ENCODE measurements at regions not wholly inside any gene's neighbourhood (a gene's known extent, or its start where the extent isn't known, plus 50 kb on each side); places are given as distances from the start of the nearest gene placed in this dataset.

GRCh38 chr2:59301466-59302402 is 1060.6 kb upstream of the FANCL start:
- intact Hi-C loops (cut with micrococcal nuclease) = loop anchor here (1.0 kb wide), 1 partner anchor 1249 kb away; no protein-coding TSS in a partner anchor

DNA sequence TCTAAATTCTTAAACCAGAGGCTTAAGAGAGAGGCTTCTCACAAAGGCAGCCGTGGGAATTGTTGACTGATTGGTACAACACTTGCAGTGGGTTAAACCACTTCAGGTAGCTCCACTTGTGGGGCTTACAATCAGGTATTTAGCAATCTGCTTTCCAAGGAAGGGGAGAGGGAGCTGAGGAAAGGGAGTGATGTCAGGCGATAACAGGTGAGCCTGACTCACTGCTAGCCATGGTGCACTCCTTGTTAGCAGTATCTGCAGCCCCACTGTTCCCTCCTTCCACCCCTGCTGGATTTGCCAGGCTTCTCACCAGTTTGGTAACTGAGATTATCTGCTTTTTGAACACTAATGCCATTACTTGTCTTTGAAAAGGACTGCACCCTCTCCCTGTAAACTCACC is 1056.7 kb upstream of the FANCL start:
- intact Hi-C loops (cut with micrococcal nuclease) = no loop called here

DNA sequence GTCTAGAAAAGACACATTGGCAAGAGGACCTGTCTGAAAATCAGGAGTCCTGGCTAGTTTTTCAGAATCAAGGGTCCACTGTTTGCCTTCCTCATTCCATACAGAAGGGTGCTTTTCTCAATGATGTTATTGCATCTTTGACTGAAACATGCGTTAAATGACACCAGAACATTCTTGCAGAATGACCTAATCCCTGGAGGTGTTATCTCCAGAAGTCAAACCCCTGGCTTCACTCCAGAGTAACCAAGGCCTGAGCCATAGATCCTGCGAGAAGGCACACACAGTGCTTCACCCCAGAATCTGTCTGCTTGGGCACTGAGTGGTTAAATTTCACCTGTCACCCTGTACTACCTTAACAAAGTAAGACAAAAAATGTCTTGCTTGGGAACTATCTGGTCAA is 1055.2 kb upstream of the FANCL start:
- intact Hi-C loops (cut with micrococcal nuclease) = no loop called here

- intact Hi-C loops (cut with micrococcal nuclease) = no loop called here
Observed at GRCh38 chr2:59295524-59296162, 1054.5 kb upstream of the FANCL start.

GRCh38 chr2:59288771-59289170 is 1047.6 kb upstream of the FANCL start:
- intact Hi-C loops (cut with micrococcal nuclease) = no loop called here

DNA sequence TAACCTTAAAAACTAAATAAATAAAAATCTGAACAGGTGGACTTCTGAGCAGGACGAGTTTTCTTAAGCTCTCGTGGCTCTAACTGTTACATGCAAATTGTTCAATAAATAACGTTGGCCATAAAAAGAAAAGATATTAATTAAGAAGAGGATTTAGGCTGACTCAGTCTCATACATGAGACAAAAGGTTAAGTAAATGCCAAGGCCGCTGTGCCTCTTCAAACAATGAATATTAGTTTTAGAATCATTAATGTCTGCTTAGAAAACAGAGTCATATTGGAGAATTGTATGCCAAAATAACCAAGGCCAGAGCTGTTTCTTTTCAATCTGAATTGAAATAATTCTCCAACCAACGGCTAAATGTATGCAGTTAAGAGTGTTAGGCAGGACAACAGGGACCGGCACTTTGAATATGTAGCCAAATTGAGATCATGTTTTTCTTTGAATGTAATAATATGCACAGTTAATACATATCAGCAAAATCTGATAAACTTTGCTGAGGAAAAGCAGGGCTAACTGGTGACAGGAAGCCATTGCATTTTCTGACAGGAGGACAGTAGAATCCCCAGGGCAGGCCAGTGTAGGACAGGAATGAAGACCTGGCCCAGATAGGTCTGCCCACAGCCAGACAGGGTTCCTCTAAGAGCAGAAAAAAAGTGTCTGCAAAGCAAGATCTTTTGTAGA is 1041.4 kb upstream of the FANCL start:
- intact Hi-C loops (cut with micrococcal nuclease) = no loop called here

DNA sequence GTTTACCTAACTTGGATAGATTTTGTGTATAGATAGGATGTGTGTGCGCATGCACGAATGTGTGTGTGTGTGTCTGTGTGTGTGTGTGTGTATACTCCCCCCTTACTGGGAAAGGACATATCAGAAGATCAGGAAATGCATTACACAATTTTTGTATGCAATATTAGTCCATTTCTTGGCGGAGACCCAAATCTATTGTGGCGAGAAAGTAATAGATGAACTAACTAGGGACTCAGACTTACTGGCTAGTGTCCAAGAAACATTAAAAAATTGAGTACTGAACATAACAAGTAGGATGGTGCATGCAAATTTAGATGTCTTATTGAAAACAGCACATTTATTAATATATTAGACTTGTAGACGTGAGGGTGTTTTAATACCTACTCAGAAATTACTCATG is 1036.5 kb upstream of the FANCL start:
- intact Hi-C loops (cut with micrococcal nuclease) = no loop called here

GRCh38 chr2:59276917-59277316 is 1035.8 kb upstream of the FANCL start:
- intact Hi-C loops (cut with micrococcal nuclease) = no loop called here

GRCh38 chr2:59276033-59276432 is 1034.9 kb upstream of the FANCL start:
- intact Hi-C loops (cut with micrococcal nuclease) = no loop called here

- intact Hi-C loops (cut with micrococcal nuclease) = no loop called here
Observed at GRCh38 chr2:59266453-59266852, 1025.3 kb upstream of the FANCL start.

GRCh38 chr2:59259913-59260312 is 1018.8 kb upstream of the FANCL start:
- intact Hi-C loops (cut with micrococcal nuclease) = no loop called here

GRCh38 chr2:59256290-59256689 is 1015.2 kb upstream of the FANCL start:
- intact Hi-C loops (cut with micrococcal nuclease) = no loop called here

GRCh38 chr2:59254279-59254678 is 1013.2 kb upstream of the FANCL start:
- intact Hi-C loops (cut with micrococcal nuclease) = no loop called here

- intact Hi-C loops (cut with micrococcal nuclease) = no loop called here
Observed at GRCh38 chr2:59250307-59250677, 1009.2 kb upstream of the FANCL start.

DNA sequence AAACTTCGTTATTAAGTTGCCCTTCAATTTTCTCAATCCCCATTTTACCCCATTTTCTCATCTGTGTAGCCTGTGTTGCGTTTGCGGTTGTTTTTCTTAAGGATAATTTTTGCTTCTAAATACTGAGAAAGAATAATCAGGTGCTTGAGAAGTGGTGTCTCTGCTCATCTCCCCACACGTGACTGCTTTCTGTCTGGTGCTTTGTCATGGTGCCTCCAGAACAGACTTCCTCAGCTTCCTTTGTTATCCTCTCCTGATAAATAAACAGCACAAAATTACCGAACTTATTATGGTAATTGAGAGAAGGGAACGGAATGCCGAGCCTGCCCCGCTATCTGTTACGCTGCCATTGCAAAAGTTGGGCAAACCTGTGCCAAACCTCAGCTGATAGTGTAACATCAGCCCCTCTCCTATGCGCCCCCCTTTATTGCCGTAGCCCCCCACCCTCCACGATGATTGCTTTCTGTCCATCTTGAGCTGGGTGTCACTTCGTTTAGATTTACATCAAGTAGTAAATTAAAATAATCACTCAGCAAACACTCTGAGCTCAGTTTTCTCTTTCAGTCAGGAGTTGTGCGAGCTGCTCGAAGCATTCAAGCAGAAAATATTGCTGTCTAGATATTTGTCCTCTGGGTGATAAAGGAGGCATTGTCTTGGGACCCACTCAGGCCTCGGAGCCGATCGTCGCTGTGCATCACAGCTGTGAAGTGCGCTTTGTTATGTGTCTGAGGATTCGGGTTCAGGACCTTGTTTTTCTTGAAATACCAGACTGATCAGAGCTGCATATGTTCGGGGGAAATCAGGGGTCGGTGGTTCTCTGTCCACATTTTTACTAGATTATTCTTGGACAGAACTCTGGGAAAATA is 1008.5 kb upstream of the FANCL start:
- intact Hi-C loops (cut with micrococcal nuclease) = no loop called here

GRCh38 chr2:59239146-59239545 is 998.0 kb upstream of the FANCL start:
- intact Hi-C loops (cut with micrococcal nuclease) = no loop called here

DNA sequence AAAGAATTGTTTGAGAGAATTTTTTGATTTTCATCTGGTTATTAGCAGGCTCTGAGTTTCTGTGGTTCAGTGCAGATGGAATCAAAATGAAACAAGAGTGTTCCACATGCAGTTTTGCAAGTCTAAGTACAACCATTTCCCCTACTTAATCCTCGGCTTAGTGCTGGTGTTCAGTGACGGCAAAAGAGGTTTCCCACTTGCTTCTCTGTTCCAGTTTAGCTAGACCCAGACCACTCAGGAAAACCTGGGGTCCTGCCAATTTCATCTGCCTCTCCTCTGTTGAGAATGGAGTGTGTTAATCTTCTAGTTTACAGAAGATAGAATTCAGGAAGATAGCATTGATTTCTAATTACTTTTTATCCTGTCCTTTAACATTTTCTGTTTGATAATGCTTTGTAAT is 996.2 kb upstream of the FANCL start:
- intact Hi-C loops (cut with micrococcal nuclease) = no loop called here

- intact Hi-C loops (cut with micrococcal nuclease) = no loop called here
Observed at GRCh38 chr2:59236723-59237122, 995.6 kb upstream of the FANCL start.

DNA sequence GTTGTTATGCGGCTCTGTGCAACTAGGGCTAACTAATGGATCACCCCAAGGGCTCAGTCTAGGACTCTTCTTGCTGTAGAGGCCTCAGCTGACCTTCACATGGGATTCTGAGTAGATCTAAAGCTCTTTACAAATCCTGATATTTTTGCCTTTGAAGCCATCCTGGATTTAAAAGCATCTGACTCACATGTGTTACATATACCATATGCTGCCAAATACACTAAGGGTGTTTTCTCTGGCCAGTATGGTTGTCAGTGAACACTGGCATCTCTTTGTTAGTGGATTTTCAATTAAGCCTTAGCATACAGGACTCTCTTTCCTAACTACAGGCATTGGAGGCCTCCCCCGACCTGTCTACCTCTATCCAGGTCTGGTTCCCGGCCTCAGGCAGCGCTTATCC is 992.8 kb upstream of the FANCL start:
- intact Hi-C loops (cut with micrococcal nuclease) = no loop called here

- intact Hi-C loops (cut with micrococcal nuclease) = no loop called here
Observed at GRCh38 chr2:59233448-59233847, 992.3 kb upstream of the FANCL start.

Data from T-helper 1 cell treated with Interleukin-12 subunit alpha and Interleukin-12 subunit beta and Interleukin-4 antibody, amounts not matched to agents 30 ng/mL and 1 ng/mL, for 36 hours (primary cell).